Left lung (tissue), 4 donors: ENCODE measurements at regions not wholly inside any gene's neighbourhood (a gene's known extent, or its start where the extent isn't known, plus 50 kb on each side); places are given as distances from the start of the nearest gene placed in this dataset.

Experiments used
- ATAC-seq: fragments of 200-7000 bp; cut with Tn5 transposase; one replicate; pipeline ENCODE4 v1.9.1; 2020; ENCODE audit warnings: moderate library complexity
- DNase-seq, 4 donors: peaks; one replicate each; pipeline ENCODE4 v3.0.0-alpha.2; 2013 to 2020
- H3K27ac ChIP-seq, 2 donors: fragments of 200-600 bp; sonication (generic) in 1 of 2; one replicate each; pipeline versions ENCODE4 v1.5.0 to v1.8.0; 2020 to 2021
- H3K27me3 ChIP-seq, 2 donors: fragments of 200-600 bp; sonication (generic) in 1 of 2; one replicate each; pipeline versions ENCODE4 v1.5.0 to v1.8.0; 2020 to 2021
- H3K36me3 ChIP-seq, 2 donors: fragments of 200-600 bp; sonication (generic) in 1 of 2; one replicate each; pipeline versions ENCODE4 v1.5.0 to v1.8.0; 2020 to 2021
- H3K4me1 ChIP-seq, 2 donors: fragments of 200-600 bp; one replicate each; pipeline ENCODE4 v1.8.0; 2021
- H3K4me3 ChIP-seq, 2 donors: fragments of 200-600 bp; sonication (generic) in 1 of 2; one replicate each; pipeline versions ENCODE4 v1.5.0 to v1.8.0; 2020 to 2021; ENCODE audit warnings: mild to moderate bottlenecking in 1 of 2
- H3K9me3 ChIP-seq, 2 donors: fragments of 200-600 bp; sonication (generic) in 1 of 2; one replicate each; pipeline versions ENCODE4 v1.5.0 to v1.8.0; 2020 to 2021
- CTCF ChIP-seq, 2 donors: fragments of 200-600 bp; sonication (generic) in 1 of 2; IDR thresholded peaks; one replicate each; pipeline versions ENCODE4 v1.5.0 to v1.8.0; 2021; ENCODE audit warnings: antibody characterized with exemption in 2 of 2
- intact Hi-C, 2 donors: fragments of 100-400 bp; cut with DNase I; formaldehyde crosslinking; loops; one replicate each; pipeline versions ENCODE4 v1.11.2 to v1.14.2; 2022
- donor health status: DM: no; HTN: yes; CAD: no.
- donor health status: DM: no; HTN: no; CAD: no.

DNA sequence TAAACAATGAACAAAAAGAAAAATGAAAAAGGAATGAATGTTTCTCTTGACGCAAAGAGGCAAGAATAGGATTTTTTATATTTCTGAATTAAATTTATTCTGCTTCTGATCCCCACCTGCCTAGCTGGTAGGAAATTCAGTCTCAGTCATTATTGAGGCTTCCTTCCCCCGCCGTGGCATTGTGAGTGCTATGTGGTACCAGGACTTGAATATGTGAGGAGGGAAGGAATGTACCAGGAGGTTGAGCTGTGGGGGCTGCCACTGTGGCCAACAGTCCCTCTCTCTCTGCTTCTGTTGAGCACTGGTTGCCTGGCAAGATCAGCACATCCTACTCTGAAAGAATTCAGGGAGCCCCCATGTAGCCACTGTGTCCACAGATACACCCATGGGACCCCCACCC is 368.1 kb upstream of the JARID2 start:
- Histone ChIP-seq H3K36me3 (no peaks in the 10 kb centered on the region), H3K4me3 (no peak overlapping the region), H3K27ac (peak overlapping the region; percentile 50 to 89), H3K27me3 (no peaks in the 10 kb centered on the region), H3K9me3 (no peaks in the 10 kb centered on the region), H3K4me1 (peaks cover 0 to 65% of the 10 kb centered on the region in 2 donors)
- ATAC-seq: no peak
- TF ChIP-seq CTCF (IDR thresholded peaks at IDR 0.05): no peak
- DNase-seq: no peak
- intact Hi-C loops: no loop called here

GRCh38 chr6:14880052-14880451 is 365.8 kb upstream of the JARID2 start:
- Histone ChIP-seq H3K36me3 (no peaks in the 10 kb centered on the region), H3K27ac (peak overlapping the region in 1 of 2 donors; percentile 34), H3K9me3 (no peaks in the 10 kb centered on the region), H3K27me3 (no peaks in the 10 kb centered on the region), H3K4me3 (no peak overlapping the region), H3K4me1 (peaks cover 0 to 69% of the 10 kb centered on the region in 2 donors)
- no peak for TF ChIP-seq CTCF (IDR thresholded peaks at IDR 0.05)
- no peak for DNase-seq
- ATAC-seq: no peak
- intact Hi-C loops: no loop called here

- no peaks in the 10 kb centered on the region for H3K9me3 ChIP-seq
- no peaks in the 10 kb centered on the region for H3K36me3 ChIP-seq
- no peak overlapping the region for H3K4me3 ChIP-seq
- intact Hi-C loops: no loop called here
- ATAC-seq: no peak
- no peak for DNase-seq
- no peak for TF ChIP-seq CTCF (IDR thresholded peaks at IDR 0.05)
- H3K4me1 ChIP-seq: peaks cover 0 to 75% of the 10 kb centered on the region in 2 donors
- peak overlapping the region in 1 of 2 donors; percentile 34 for H3K27ac ChIP-seq
- no peaks in the 10 kb centered on the region for H3K27me3 ChIP-seq
Observed at GRCh38 chr6:14880677-14881076, 365.2 kb upstream of the JARID2 start.

DNA sequence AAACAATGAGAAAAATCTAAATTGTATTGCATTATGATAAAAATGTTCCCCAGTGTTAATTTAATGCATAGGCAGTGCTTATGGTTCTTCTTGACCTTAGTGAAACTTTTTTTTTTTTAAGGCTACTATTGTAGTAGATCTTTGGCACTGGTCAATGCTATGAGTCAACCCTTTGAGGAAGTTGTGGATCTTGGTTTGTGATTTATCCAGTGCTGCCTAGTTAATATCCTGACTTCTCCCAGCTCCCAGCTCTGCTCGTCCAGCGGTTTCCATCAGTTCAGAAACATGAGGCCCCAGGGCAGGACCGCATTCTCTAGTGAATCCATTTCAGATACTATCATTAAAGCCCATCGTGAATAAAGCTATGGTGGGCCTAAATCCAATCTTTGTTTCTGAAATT is 364.5 kb upstream of the JARID2 start:
- no peaks in the 10 kb centered on the region for H3K27me3 ChIP-seq
- intact Hi-C loops: no loop called here
- H3K9me3 ChIP-seq: no peaks in the 10 kb centered on the region
- TF ChIP-seq CTCF (IDR thresholded peaks at IDR 0.05): no peak
- peaks cover 0 to 68% of the 10 kb centered on the region in 2 donors for H3K4me1 ChIP-seq
- H3K27ac ChIP-seq: no peak overlapping the region
- peak; percentile 56 for ATAC-seq
- no peak overlapping the region for H3K4me3 ChIP-seq
- DNase-seq: no peak
- no peaks in the 10 kb centered on the region for H3K36me3 ChIP-seq

GRCh38 chr6:14882394-14883026 is 363.4 kb upstream of the JARID2 start:
- H3K27ac ChIP-seq: no peak overlapping the region
- no peak for TF ChIP-seq CTCF (IDR thresholded peaks at IDR 0.05)
- intact Hi-C loops: no loop called here
- peaks cover 0 to 59% of the 10 kb centered on the region in 2 donors for H3K4me1 ChIP-seq
- ATAC-seq: no peak
- H3K9me3 ChIP-seq: no peaks in the 10 kb centered on the region
- H3K27me3 ChIP-seq: no peaks in the 10 kb centered on the region
- no peaks in the 10 kb centered on the region for H3K36me3 ChIP-seq
- no peak overlapping the region for H3K4me3 ChIP-seq
- DNase-seq: no peak
